Transverse colon (tissue), 4 donors: ENCODE measurements at regions not wholly inside any gene's neighbourhood (a gene's known extent, or its start where the extent isn't known, plus 50 kb on each side); places are given as distances from the start of the nearest gene placed in this dataset.

Experiments
- DNase-seq: peaks from one replicate; pipeline ENCODE4 v3.0.0-alpha.2; 2019
- H3K27ac ChIP-seq, 4 donors: fragments of 200-600 bp; sonication (generic); 2 replicates each; pipeline ENCODE4 v1.5.1; 2016 to 2018; ENCODE audit warnings: inconsistent platforms in 4 of 4
- H3K27me3 ChIP-seq: fragments of 200-600 bp; sonication (generic); 2 replicates; pipeline ENCODE4 v1.5.1; 2017; ENCODE audit warnings: inconsistent platforms
- H3K36me3 ChIP-seq, 4 donors: fragments of 200-600 bp; sonication (generic); 2 replicates each; pipeline ENCODE4 v1.5.1; 2017 to 2019; ENCODE audit warnings: inconsistent platforms in 4 of 4
- H3K4me1 ChIP-seq, 4 donors: fragments of 200-600 bp; sonication (generic); 2 replicates each; pipeline ENCODE4 v1.5.1; 2017 to 2020; ENCODE audit warnings: inconsistent platforms in 4 of 4
- H3K4me3 ChIP-seq, 4 donors: fragments of 200-600 bp; sonication (generic); 1 replicate in 1 of 4; 2 replicates in 3 of 4; pipeline versions ENCODE4 v1.5.1 to v1.6.1; 2017 to 2019; ENCODE audit warnings: inconsistent platforms in 4 of 4
- H3K9me3 ChIP-seq, 2 donors: fragments of 200-600 bp; sonication (generic); 2 replicates each; pipeline ENCODE4 v1.5.1; 2017 to 2019; ENCODE audit warnings: inconsistent platforms in 2 of 2
- CTCF ChIP-seq, 5 experiments: fragments of 200-600 bp in 3 of 5; fragments of 450-650 bp in 2 of 5; sonication (generic) in 3 of 5; IDR thresholded peaks; 1 replicate in 2 of 5; 2 replicates in 3 of 5; pipeline ENCODE4 v1.5.1; 2016 to 2017; ENCODE audit warnings: antibody characterized with exemption in 5 of 5, inconsistent platforms in 3 of 5, mild to moderate bottlenecking in 2 of 5, moderate library complexity in 1 of 5
- EP300 ChIP-seq: sonication (generic); formaldehyde crosslinking; IDR thresholded peaks from one replicate; pipeline ENCODE4 v1.6.1; 2017; ENCODE audit warnings: antibody characterized with exemption, low read depth
- POLR2A ChIP-seq: fragments of 450-650 bp; IDR thresholded peaks from one replicate; pipeline ENCODE4 v1.6.1; 2016; ENCODE audit warnings: antibody characterized with exemption, mild to moderate bottlenecking, moderate library complexity
- POLR2AphosphoS5 ChIP-seq, 3 donors: sonication (generic); formaldehyde crosslinking; IDR thresholded peaks; one replicate each; pipeline ENCODE4 v1.6.1; 2016; ENCODE audit warnings: antibody characterized with exemption in 3 of 3
- WGBS, 2 donors: methylation state at CpG; one replicate each; pipeline ENCODE4 v1.1.5; 2018; ENCODE audit warnings: low coverage in 1 of 2; 5-methylcytosine and 5-hydroxymethylcytosine counted together
- in situ Hi-C, 4 donors: fragments of 200-750 bp; cut with MboI; loops; one replicate each; pipeline versions ENCODE4 v1.15.0 to v1.15.1; 2017; ENCODE audit warnings: low sequenced_read_pairs in 3 of 4, low pct_ligation_motif_present in 1 of 4, low pct_unique_long_range_greater_than_20kb in 1 of 4
- intact Hi-C: fragments of 100-400 bp; cut with DNase I; formaldehyde crosslinking; loops from one replicate; pipeline ENCODE4 v1.15.1; 2023; ENCODE audit warnings: low total_unique reads

- Histone ChIP-seq H3K36me3 (no peaks in the 10 kb centered on the region), H3K27me3 (no peaks in the 10 kb centered on the region), H3K4me1 (no peaks in the 10 kb centered on the region), H3K4me3 (no peak overlapping the region), H3K27ac (no peak overlapping the region), H3K9me3 (no peaks in the 10 kb centered on the region)
- TF ChIP-seq CTCF (IDR thresholded peaks at IDR 0.05) = no peak
- TF ChIP-seq POLR2AphosphoS5 (IDR thresholded peaks at IDR 0.05) = no peak
- no peak for TF ChIP-seq POLR2A
- no peak for TF ChIP-seq EP300
- intact Hi-C loops = no loop called here
- DNase-seq = no peak
- 17 to 39% methylated on average over 5 of the region's 5 CpGs for WGBS, 2 donors
- in situ Hi-C loops = no loop called here
Observed at GRCh38 chr3:181173227-181173626, 183.7 kb upstream of the DNAJC19 start.

GRCh38 chr3:181134873-181135272 lies 145.3 kb upstream of the DNAJC19 start:
- intact Hi-C loops = no loop called here

GRCh38 chr3:181133832-181134231 lies 144.3 kb upstream of the DNAJC19 start:
- Histone ChIP-seq H3K27ac (no peak overlapping the region), H3K9me3 (no peaks in the 10 kb centered on the region), H3K4me3 (no peak overlapping the region), H3K36me3 (no peaks in the 10 kb centered on the region), H3K27me3 (no peaks in the 10 kb centered on the region), H3K4me1 (no peaks in the 10 kb centered on the region)
- intact Hi-C loops (no loop called here), in situ Hi-C loops (no loop called here)
- TF ChIP-seq POLR2AphosphoS5 (IDR thresholded peaks at IDR 0.05) = no peak
- no peak for DNase-seq

More at GRCh38 chr3:181134873-181135272, 145.3 kb upstream of the DNAJC19 start:
- Histone ChIP-seq H3K4me3 (no peak overlapping the region), H3K27ac (no peak overlapping the region), H3K36me3 (no peaks in the 10 kb centered on the region), H3K27me3 (no peaks in the 10 kb centered on the region), H3K9me3 (no peaks in the 10 kb centered on the region), H3K4me1 (no peaks in the 10 kb centered on the region)
- TF ChIP-seq CTCF (IDR thresholded peaks at IDR 0.05) (no peak), EP300 (no peak), POLR2AphosphoS5 (IDR thresholded peaks at IDR 0.05) (no peak), POLR2A (no peak)
- DNase-seq = no peak
- in situ Hi-C loops = no loop called here

GRCh38 chr3:181105646-181106045 lies 116.1 kb upstream of the DNAJC19 start:
- no peaks in the 10 kb centered on the region for H3K4me1 ChIP-seq
- H3K27ac ChIP-seq = no peak overlapping the region
- 36 to 46% methylated on average over 3 of the region's 3 CpGs for WGBS, 2 donors
- H3K27me3 ChIP-seq = no peaks in the 10 kb centered on the region
- H3K4me3 ChIP-seq = no peak overlapping the region
- H3K36me3 ChIP-seq = no peaks in the 10 kb centered on the region
- intact Hi-C loops = no loop called here
- in situ Hi-C loops = no loop called here
- H3K9me3 ChIP-seq = peaks cover 4 to 6% of the 10 kb centered on the region in 2 donors
- DNase-seq = no peak
- TF ChIP-seq CTCF (IDR thresholded peaks at IDR 0.05) (no peak), POLR2AphosphoS5 (IDR thresholded peaks at IDR 0.05) (no peak), POLR2A (no peak), EP300 (no peak)

GRCh38 chr3:181103605-181104004 lies 114.1 kb upstream of the DNAJC19 start:
- H3K4me1 ChIP-seq = no peaks in the 10 kb centered on the region
- peaks cover 4 to 6% of the 10 kb centered on the region in 2 donors for H3K9me3 ChIP-seq
- no peaks in the 10 kb centered on the region for H3K27me3 ChIP-seq
- no peak for DNase-seq
- no peaks in the 10 kb centered on the region for H3K36me3 ChIP-seq
- TF ChIP-seq POLR2A (no peak), EP300 (no peak), CTCF (IDR thresholded peaks at IDR 0.05) (no peak), POLR2AphosphoS5 (IDR thresholded peaks at IDR 0.05) (no peak)
- no peak overlapping the region for H3K4me3 ChIP-seq
- intact Hi-C loops (no loop called here), in situ Hi-C loops (no loop called here)
- no peak overlapping the region for H3K27ac ChIP-seq
